ENCODE measurements at regions not wholly inside any gene's neighbourhood (a gene's known extent, or its start where the extent isn't known, plus 50 kb on each side); places are given as distances from the start of the nearest gene placed in this dataset.

- ChIA-PET CTCF (interaction anchor here (0.9 kb wide), 1 partner anchor 16 kb away, joined by 3 read pairs; no protein-coding TSS in a partner anchor), POLR2A (no interaction called here)
- no peaks in the 10 kb centered on the region for H3K4me1 ChIP-seq
- no peak overlapping the region for H3K27ac ChIP-seq
- no peaks in the 10 kb centered on the region for H3K9me3 ChIP-seq
- ATAC-seq (no peak), DNase-seq (ENCODE audit: low read depth in 1 of 2, low spot score in 1 of 2) (no peak), FAIRE-seq (no peak)
- WGBS (ENCODE audit: missing lambda C conversion rate) = 29% methylated on average over 3 of the region's 3 CpGs
- no peak overlapping the region for H3K4me3 ChIP-seq
- no peak for TF ChIP-seq NPAS2 (CRISPR knock-in tag; IDR thresholded peaks at IDR 0.05; ENCODE audit: borderline replicate concordance)
- TF ChIP-seq TP53 (CRISPR knock-in tag; IDR thresholded peaks at IDR 0.05) = no peak
- no peak for TF ChIP-seq FOSB (CRISPR knock-in tag; IDR thresholded peaks at IDR 0.05)
- TF ChIP-seq USF2 (IDR thresholded peaks at IDR 0.05) = no peak
- TF ChIP-seq EHMT2 (IDR thresholded peaks at IDR 0.05; ENCODE audit: low read depth) = no peak
- no peak for TF ChIP-seq HOXB13 (CRISPR knock-in tag; IDR thresholded peaks at IDR 0.05; ENCODE audit: low read depth)
- TF ChIP-seq POLR2A (IDR thresholded peaks at IDR 0.05; ENCODE audit: low read length) = no peak
- TF ChIP-seq BCL3 (IDR thresholded peaks at IDR 0.05) = no peak
- TF ChIP-seq ATOH8 (CRISPR knock-in tag; IDR thresholded peaks at IDR 0.05; ENCODE audit: low read depth) = no peak
- no peak for TF ChIP-seq HMGXB4 (CRISPR knock-in tag; IDR thresholded peaks at IDR 0.05; ENCODE audit: borderline replicate concordance)
- TF ChIP-seq MAX (IDR thresholded peaks at IDR 0.05) = no peak
- no peak for TF ChIP-seq ZFP36 (IDR thresholded peaks at IDR 0.05; ENCODE audit: borderline replicate concordance, partially characterized antibody)
- no peak for TF ChIP-seq FOSL2 (IDR thresholded peaks at IDR 0.05)
- TF ChIP-seq FOSL2 (CRISPR knock-in tag; IDR thresholded peaks at IDR 0.05) = no peak
- no peak for TF ChIP-seq TFCP2L1 (CRISPR knock-in tag; IDR thresholded peaks at IDR 0.05)
- no peak for TF ChIP-seq CTCF (IDR thresholded peaks at IDR 0.05)
- no peak for TF ChIP-seq FOXS1 (CRISPR knock-in tag; IDR thresholded peaks at IDR 0.05)
- TF ChIP-seq ELK1 (IDR thresholded peaks at IDR 0.05; ENCODE audit: low read depth, low read length) = no peak
- TF ChIP-seq HOXB5 (CRISPR knock-in tag; IDR thresholded peaks at IDR 0.05) = no peak
- H3K4me2 ChIP-seq = no peak overlapping the region
These were observed 411.6 kb downstream of the BCAT1 start for GRCh38 chr12:24537083-24537860.
